ENCODE measurements at regions not wholly inside any gene's neighbourhood (a gene's known extent, or its start where the extent isn't known, plus 50 kb on each side); places are given as distances from the start of the nearest gene placed in this dataset.
"Not testable (repeated sequence)": the region's sequence is repeated elsewhere in the genome, so short reads cannot be mapped to it uniquely, and the experiment has no call there.

- ChIA-PET POLR2A (no interaction called here), CTCF (no interaction called here)
These were observed 703.9 kb downstream of the BRINP1 start for GRCh38 chr9:118665226-118665919.

DNA sequence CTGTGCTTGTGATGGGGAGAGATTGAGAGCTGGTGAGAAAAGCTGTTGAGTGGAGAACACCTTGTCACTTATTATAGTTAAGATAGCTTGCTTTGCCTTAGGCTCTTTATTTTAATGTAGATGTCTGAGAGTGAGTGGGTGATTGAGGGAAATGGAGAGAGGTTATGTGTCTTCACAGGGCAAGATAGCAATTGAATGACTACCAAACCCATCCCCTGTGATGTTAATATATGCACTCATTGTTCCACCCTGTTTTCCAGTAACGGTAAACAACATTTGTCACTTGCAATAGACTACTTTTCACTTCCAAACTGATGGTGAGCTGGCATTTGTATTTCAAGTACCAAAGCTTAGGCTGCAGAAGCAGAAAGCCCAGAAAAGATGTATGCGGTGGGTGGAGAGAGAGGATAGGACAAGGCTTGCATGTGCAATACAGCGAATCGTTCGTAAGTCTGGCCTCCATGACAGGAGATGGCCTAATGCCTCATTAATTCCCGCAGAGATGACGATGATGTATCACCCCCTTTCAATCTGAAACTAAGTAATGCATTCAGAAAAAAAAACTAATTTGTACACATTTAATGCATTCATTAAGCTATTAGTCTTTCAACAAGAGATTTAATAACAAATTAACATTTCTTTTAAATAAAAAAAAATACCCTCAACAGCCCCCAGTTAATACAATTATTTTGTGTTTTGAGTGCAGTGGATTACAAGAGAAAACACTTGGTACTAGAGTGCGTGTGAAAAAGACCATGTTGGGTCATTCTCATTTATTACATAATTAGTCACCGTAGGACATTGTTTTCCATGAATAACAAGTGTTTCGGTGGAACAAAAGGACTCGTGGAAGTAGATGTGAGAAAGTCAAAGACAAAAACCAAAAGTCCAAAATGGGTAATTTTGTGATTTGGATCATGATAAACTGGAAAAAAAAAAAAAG is 699.0 kb downstream of the BRINP1 start:
- ChIA-PET CTCF (no interaction called here), POLR2A (no interaction called here)

DNA sequence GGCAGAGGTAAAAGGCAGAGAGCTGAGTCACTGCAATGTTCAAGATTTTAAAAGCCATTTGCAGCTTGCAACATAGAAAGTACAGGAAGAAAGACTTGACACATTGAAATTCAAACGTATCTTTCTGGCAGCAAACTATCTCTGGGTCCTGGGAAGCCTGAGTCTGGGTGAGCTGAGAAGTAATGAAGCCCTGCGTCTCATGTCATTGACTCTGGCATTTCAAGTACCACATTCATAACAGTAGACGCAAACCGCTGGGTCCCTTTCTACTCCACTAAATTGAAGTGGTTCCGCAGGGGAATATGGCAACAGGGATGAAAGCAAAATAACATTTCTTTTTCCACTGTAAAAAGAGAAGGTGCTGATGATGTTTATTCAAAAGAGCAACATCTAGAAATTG is 694.3 kb downstream of the BRINP1 start:
- ChIA-PET CTCF (no interaction called here), POLR2A (no interaction called here)

DNA sequence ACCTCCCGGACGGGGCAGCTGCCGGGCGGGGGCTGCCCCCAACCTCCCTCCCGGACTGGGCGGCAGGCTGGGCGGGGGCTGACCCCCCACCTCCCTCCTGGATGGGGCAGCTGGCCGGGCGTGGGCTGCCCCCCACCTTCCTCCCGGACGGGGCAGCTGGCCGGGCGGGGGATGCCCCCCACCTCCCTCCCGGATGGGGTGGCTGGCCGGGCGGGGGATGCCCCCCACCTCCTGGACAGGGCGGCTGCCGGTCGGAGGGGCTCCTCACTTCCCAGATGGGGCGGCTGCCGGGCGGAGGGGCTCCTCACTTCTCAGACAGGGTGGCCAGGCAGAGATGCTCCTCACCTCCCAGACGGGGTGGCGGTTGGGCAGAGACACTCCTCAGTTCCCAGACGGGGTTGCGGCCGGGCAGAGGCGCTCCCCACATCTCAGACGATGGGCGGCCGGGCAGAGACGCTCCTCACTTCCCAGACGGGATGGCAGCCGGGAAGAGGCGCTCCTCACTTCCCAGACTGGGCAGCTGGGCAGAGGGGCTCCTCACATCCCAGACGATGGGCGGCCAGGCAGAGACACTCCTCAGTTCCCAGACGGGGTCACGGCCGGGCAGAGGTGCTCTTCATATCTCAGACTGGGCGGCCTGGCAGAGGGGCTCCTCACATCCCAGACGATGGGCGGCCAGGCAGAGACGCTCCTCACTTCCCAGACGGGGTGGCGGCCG is 691.1 kb downstream of the BRINP1 start:
- POLR2A ChIA-PET, CTCF ChIA-PET: not testable (repeated sequence)

- CTCF ChIA-PET = no interaction called here
- POLR2A ChIA-PET = no interaction called here
These were observed 682.3 kb downstream of the BRINP1 start for GRCh38 chr9:118686959-118687358.

DNA sequence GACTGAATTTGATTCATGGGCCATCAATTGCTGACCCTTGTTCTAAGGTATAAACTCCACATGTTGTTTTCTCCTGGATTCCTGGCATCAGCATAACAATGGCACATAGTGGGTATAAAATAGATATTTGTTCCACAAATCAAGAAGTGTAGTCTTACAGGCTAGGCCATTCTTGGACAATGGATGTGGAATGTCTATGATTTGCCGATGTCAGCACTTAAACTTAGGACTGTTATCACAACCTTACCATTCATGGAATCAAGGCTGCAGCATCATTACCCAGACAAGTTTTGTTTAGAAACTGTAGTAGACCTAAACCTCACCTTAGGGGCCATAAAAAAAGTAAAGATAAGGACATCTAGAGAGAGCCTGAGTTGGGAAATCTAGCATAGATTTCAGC is 680.0 kb downstream of the BRINP1 start:
- ChIA-PET CTCF (no interaction called here), POLR2A (no interaction called here)

- CTCF ChIA-PET = no interaction called here
- POLR2A ChIA-PET = no interaction called here
These were observed 676.6 kb downstream of the BRINP1 start for GRCh38 chr9:118692613-118693012.

DNA sequence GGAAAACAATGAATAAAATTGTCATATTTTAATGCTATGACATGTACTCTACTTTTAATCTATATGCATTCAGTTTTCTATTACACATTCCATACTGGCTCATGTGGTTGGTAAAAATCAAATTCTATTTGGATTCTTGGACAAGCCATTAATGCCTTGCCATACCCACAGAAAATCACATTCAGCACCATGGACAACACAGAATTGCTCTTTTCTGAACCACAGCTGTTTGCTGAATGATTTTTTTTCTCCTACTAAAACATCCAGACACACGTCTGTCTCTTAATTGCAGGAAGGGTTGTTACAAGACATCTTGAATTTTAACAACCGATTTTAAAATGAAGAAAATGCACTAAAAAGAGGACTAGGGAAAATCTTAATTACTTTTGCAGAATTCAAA is 675.6 kb downstream of the BRINP1 start:
- ChIA-PET CTCF (no interaction called here), POLR2A (no interaction called here)

DNA sequence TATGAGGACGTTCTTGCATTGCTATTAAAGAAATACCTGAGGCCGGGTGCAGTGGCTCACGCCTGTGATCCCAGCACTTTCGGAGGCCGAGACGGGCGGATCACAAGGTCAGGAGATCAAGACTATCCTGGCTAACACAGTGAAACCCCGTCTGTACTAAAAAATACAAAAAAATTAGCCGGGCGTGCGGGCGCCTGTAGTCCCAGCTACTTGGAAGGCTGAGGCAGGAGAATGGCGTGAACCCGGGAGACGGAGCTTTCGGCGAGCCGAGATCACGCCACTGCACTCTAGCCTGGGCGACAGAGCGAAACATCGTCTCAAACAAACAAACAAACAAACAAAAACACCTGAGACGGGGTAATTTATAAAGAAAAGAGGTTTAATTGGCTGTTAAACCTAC is 674.0 kb downstream of the BRINP1 start:
- POLR2A ChIA-PET, CTCF ChIA-PET: not testable (repeated sequence)

DNA sequence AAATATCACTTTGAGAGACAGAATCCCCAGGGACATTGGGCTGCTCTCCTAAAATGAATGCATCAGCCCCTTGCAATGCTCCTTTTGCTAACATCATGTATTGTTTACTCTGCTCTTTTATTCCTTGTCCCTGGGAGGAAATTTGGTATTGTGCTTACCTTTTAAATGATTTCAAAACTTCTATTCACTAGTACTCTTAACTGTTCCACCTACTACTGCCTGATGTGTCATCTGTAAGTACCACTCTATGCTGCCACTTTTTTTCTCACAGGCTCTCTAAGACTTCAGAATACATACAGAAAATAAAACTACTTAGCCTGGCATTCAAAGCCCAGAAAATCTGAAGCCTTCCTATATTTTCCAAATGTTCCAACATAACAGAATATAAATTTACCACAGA is 667.2 kb downstream of the BRINP1 start:
- POLR2A ChIA-PET = no interaction called here
- CTCF ChIA-PET = no interaction called here

GRCh38 chr9:118711843-118712242 is 657.4 kb downstream of the BRINP1 start:
- CTCF ChIA-PET = no interaction called here
- POLR2A ChIA-PET = no interaction called here

DNA sequence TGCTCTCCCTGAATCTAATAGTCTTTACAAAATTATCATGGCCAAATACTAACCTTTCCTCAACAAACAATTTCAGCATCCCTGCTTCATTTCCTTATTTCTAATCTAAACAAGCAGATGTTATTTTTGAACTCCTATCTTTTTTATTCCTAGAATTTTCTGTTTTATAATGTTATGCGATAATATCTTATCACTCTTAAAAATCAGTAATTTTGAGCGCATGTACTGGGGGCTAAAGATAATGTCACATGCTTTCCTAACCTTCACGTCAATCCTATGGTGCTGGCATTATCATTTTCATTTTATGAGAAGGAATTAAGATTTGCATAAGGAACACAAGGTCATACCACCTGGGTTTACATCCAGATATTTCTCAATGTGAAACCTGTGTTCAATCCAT is 648.0 kb downstream of the BRINP1 start:
- CTCF ChIA-PET = no interaction called here
- POLR2A ChIA-PET = no interaction called here

DNA sequence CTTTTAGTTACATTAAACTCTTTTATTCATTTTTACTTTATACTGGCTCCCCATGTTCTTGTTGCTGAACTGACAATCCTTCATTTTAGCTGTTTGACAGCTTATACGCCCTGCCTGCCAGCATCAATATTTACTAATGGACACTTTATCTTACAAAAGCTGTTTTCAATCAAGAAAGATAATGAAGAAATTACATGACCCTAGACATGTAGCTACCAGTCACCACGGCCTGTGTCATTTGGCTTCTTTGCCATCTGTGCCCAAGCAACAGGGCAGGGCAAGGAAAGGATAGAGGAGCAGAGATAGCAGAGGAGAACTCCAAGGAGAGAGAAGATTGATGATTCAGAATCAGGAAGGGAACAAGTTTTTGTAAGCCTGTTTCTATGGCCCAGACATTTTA is 647.3 kb downstream of the BRINP1 start:
- POLR2A ChIA-PET = no interaction called here

GRCh38 chr9:118729981-118730380 is 639.3 kb downstream of the BRINP1 start:
- POLR2A ChIA-PET = no interaction called here
- CTCF ChIA-PET = no interaction called here

More for the DNA sequence above, 647.3 kb downstream of the BRINP1 start:
- CTCF ChIA-PET = no interaction called here

GRCh38 chr9:118732998-118733397 is 636.2 kb downstream of the BRINP1 start:
- POLR2A ChIA-PET = no interaction called here
- CTCF ChIA-PET = no interaction called here

GRCh38 chr9:118734696-118735095 is 634.5 kb downstream of the BRINP1 start:
- ChIA-PET POLR2A (no interaction called here), CTCF (no interaction called here)

DNA sequence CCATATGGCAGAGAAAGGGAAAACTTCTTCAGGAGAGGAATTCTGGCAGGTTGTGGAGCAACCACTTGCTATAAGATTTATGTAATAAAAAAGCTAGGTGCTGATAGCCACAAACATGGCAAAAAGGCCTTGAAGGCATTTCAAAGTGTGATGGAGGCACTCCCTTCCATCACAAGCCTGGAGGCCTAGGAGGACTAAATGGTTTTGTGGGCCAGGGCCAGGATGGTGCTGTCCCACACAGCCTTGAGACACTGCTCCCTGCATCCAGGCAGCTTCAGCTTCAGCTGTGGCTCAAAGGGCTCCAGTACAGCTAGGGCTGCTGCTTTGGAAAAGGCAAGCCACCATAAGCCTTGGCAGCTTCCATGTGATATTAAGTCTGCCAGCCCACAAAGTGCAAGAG is 632.8 kb downstream of the BRINP1 start:
- ChIA-PET CTCF (no interaction called here), POLR2A (no interaction called here)

DNA sequence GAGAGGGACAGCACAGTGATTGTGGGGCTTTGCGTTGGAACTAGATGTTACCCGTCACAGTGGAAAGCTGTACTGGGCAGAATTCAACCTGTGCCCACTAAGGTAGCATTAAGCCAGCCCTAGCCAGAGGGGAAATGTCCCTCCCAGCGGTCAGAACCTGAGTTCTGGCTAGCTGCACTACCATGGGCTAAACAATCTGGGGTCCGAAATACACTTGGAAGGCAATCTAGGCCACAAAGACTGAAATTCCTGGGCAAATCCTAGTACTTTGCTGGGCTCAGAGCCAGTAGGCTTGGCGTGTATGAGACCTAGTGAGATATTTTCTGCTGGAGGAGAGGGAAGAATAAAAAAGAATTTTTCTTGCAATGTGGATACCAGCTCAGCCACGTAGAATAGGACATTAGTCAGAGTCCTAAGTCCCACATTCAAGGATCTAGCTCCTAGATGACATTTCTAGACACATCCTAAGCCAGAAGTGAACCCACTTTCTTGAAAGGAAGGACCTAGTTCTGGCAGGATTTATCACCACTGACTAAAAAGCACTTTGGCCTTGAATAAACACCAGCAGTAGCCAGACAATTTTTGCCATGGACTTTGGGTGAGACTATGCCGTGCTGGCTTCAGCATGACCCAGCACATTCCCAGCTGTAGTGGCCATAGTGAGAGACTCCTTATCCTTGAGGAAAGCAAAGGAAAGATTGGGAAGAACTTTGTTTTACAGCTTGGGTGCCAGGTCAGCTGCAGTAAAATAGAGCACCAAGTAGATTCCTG is 618.0 kb downstream of the BRINP1 start:
- POLR2A ChIA-PET = no interaction called here
- CTCF ChIA-PET = no interaction called here

DNA sequence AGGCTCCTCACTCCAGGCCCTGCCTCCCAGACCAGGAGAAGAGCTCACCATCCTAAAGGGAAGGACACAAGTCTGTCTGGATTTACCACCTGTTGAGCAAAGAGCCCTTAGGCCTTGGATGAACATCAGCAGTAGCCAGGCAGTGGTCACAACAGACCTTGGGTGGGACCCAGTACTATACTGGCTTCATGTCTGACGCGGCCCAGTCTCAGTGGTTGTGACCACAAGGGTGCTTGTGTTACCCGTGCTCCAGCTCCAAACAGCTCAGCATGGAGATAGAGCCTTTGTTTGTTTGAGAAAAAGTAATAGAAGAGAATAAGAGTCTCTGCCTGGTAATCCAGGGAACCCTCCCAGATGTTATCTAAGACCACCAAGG is 617.4 kb downstream of the BRINP1 start:
- ChIA-PET CTCF (no interaction called here), POLR2A (no interaction called here)

GRCh38 chr9:118761016-118761790 is 608.0 kb downstream of the BRINP1 start:
- ChIA-PET POLR2A (no interaction called here), CTCF (no interaction called here)
